GM21576 (cell line): ENCODE measurements at regions not wholly inside any gene's neighbourhood (a gene's known extent, or its start where the extent isn't known, plus 50 kb on each side); places are given as distances from the start of the nearest gene placed in this dataset.

ENCODE experiments used
- ATAC-seq: cut with Tn5 transposase; IDR thresholded peaks from one replicate; pipeline ENCODE4 v1.9.1; 2021; ENCODE audit warnings: mild to moderate bottlenecking, moderate library complexity; ENCODE audit not compliant: unreplicated experiment

- ATAC-seq: no peak
These were observed 52.8 kb upstream of the DHX15 start for GRCh38 chr4:24637173-24637572.

- no peak for ATAC-seq
These were observed 54.1 kb upstream of the DHX15 start for GRCh38 chr4:24638396-24638875.

- no peak for ATAC-seq
These were observed 55.4 kb upstream of the DHX15 start for GRCh38 chr4:24639714-24640113.

- no peak for ATAC-seq
These were observed 56.0 kb upstream of the DHX15 start for GRCh38 chr4:24640366-24640765.

GRCh38 chr4:24642981-24643547, 58.7 kb upstream of the DHX15 start:
- no peak for ATAC-seq

- no peak for ATAC-seq
These were observed 59.6 kb upstream of the DHX15 start for GRCh38 chr4:24643774-24644520.

GRCh38 chr4:24644983-24645764, 60.8 kb upstream of the DHX15 start:
- no peak for ATAC-seq

- no peak for ATAC-seq
These were observed 61.6 kb upstream of the DHX15 start for GRCh38 chr4:24645765-24646550.

GRCh38 chr4:24646798-24647460, 62.6 kb upstream of the DHX15 start:
- ATAC-seq: no peak

GRCh38 chr4:24650849-24651640, 66.7 kb upstream of the DHX15 start:
- ATAC-seq: no peak

GRCh38 chr4:24655326-24655725, 71.0 kb upstream of the DHX15 start:
- no peak for ATAC-seq

- no peak for ATAC-seq
These were observed 71.6 kb upstream of the DHX15 start for GRCh38 chr4:24655971-24656370.

GRCh38 chr4:24656906-24657305, 72.6 kb upstream of the DHX15 start:
- no peak for ATAC-seq

GRCh38 chr4:24657768-24658617, 73.6 kb upstream of the DHX15 start:
- ATAC-seq: peak; percentile 96

- no peak for ATAC-seq
These were observed 75.0 kb upstream of the DHX15 start for GRCh38 chr4:24659241-24659961.

- ATAC-seq: no peak
These were observed 77.7 kb upstream of the DHX15 start for GRCh38 chr4:24662056-24662455.

- no peak for ATAC-seq
These were observed 78.2 kb upstream of the DHX15 start for GRCh38 chr4:24662542-24662941.

GRCh38 chr4:24664956-24665355, 80.6 kb upstream of the DHX15 start:
- no peak for ATAC-seq
